GM06990 (cell line): ENCODE measurements at regions not wholly inside any gene's neighbourhood (a gene's known extent, or its start where the extent isn't known, plus 50 kb on each side); places are given as distances from the start of the nearest gene placed in this dataset.

ENCODE experiments used
- DNase-seq: peaks from one replicate; pipeline ENCODE4 v3.0.0-alpha.2; 2011; ENCODE audit not compliant: insufficient read length; ENCODE audit errors: extremely low read depth
- H3K27me3 ChIP-seq: replicated peaks from 2 replicates; pipeline ENCODE4 v1.6.0; 2011; ENCODE audit warnings: low read length; ENCODE audit not compliant: control insufficient read depth, insufficient read depth
- H3K36me3 ChIP-seq: 2 replicates; pipeline ENCODE4 v1.5.1; 2011; ENCODE audit warnings: low read length; ENCODE audit not compliant: control insufficient read depth, insufficient read depth
- H3K4me3 ChIP-seq: replicated peaks from 2 replicates; pipeline ENCODE4 v1.5.1; 2011; ENCODE audit warnings: low read depth, mild to moderate bottlenecking, control low read depth, low read length
- CTCF ChIP-seq: IDR thresholded peaks from 2 replicates; pipeline ENCODE4 v1.5.1; 2011; ENCODE audit warnings: low read length, control low read depth, mild to moderate bottlenecking, inconsistent platforms; ENCODE audit not compliant: insufficient read depth, poor library complexity, severe bottlenecking

- H3K27me3 ChIP-seq = no peaks in the 10 kb centered on the region
- no peaks in the 10 kb centered on the region for H3K36me3 ChIP-seq
- H3K4me3 ChIP-seq = no peak overlapping the region
- no peak for DNase-seq
- TF ChIP-seq CTCF = no peak
Observed at GRCh38 chr16:35239561-35239960, 1780.1 kb downstream of the TP53TG3F start.

- TF ChIP-seq CTCF = no peak
- Histone ChIP-seq H3K4me3 (no peak overlapping the region), H3K27me3 (no peaks in the 10 kb centered on the region), H3K36me3 (no peaks in the 10 kb centered on the region)
- DNase-seq = no peak
Observed at GRCh38 chr16:35249051-35249450, 1789.6 kb downstream of the TP53TG3F start.

GRCh38 chr16:35252356-35252936 is 1793.0 kb downstream of the TP53TG3F start:
- TF ChIP-seq CTCF = no peak

GRCh38 chr16:35255186-35255803 is 1795.9 kb downstream of the TP53TG3F start:
- no peak for TF ChIP-seq CTCF
- Histone ChIP-seq H3K36me3 (no peaks in the 10 kb centered on the region), H3K4me3 (no peak overlapping the region), H3K27me3 (no peaks in the 10 kb centered on the region)
- no peak for DNase-seq

More at GRCh38 chr16:35252356-35252936, 1793.0 kb downstream of the TP53TG3F start:
- Histone ChIP-seq H3K4me3 (no peak overlapping the region), H3K27me3 (no peaks in the 10 kb centered on the region), H3K36me3 (no peaks in the 10 kb centered on the region)
- DNase-seq = no peak

GRCh38 chr16:35255816-35256215 is 1796.4 kb downstream of the TP53TG3F start:
- TF ChIP-seq CTCF = no peak
- Histone ChIP-seq H3K27me3 (no peaks in the 10 kb centered on the region), H3K4me3 (no peak overlapping the region), H3K36me3 (no peaks in the 10 kb centered on the region)
- no peak for DNase-seq
